Activated naive CD8-positive, alpha-beta T cell treated with anti-CD3 and anti-CD28 coated beads for 36 hours (primary cell): ENCODE measurements at regions not wholly inside any gene's neighbourhood (a gene's known extent, or its start where the extent isn't known, plus 50 kb on each side); places are given as distances from the start of the nearest gene placed in this dataset.

Source experiments
- DNase-seq: peaks from one replicate; pipeline ENCODE4 v3.0.0; 2021
- H3K27ac Mint-ChIP-seq: one replicate; pipeline ENCODE4 v1.8.0; 2022; ENCODE audit warnings: mild to moderate bottlenecking, moderate library complexity, mixed read lengths
- H3K27me3 Mint-ChIP-seq: one replicate; pipeline ENCODE4 v1.8.0; 2022; ENCODE audit warnings: mild to moderate bottlenecking, mixed read lengths
- H3K36me3 Mint-ChIP-seq: one replicate; pipeline ENCODE4 v1.8.0; 2021; ENCODE audit warnings: mild to moderate bottlenecking, mixed read lengths
- H3K4me1 Mint-ChIP-seq: one replicate; pipeline ENCODE4 v1.8.0; 2021; ENCODE audit warnings: mixed read lengths
- H3K4me3 Mint-ChIP-seq: one replicate; pipeline ENCODE4 v1.8.0; 2022; ENCODE audit warnings: mild to moderate bottlenecking, moderate library complexity, mixed read lengths
- H3K9me3 Mint-ChIP-seq: one replicate; pipeline ENCODE4 v1.8.0; 2022; ENCODE audit warnings: mixed read lengths

DNA sequence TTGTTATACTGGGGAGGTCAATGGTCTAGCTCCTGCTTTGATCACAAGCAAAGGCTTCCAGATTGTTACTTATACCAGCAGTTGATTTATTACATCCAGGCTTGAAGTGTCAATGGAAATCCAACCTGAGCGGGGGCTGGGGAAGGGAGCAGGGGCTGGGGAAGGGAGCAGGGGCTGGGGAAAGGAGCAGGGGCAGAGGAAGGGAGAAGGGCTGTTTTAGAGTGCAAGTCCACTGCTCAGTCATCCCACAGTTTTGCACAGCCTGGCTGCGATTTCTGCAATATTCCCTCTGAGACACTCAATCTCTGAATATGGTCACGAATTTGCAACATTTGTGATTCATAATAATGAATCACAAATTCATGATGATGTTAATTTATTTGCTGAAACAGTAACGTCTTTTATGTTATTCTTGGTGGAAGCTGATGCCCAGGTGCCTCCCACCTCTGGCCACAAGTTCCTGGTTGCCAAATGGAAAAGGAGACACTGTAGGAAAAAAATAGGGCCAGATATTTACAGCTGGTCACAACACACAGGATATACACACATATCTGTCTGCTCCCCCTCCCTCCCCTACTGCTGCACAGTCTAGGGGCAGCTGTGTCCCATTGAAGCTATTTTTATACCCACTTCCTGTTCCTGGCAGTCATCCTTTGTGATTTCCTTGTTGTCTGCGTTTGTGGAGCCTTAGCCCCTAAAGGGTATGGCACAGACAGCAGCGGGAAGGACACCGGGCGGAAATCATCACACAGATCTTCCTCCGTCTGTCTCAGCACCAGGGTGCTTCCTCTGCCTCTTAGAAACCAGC, 325.1 kb downstream of the GADD45G start:
- Mint-ChIP-seq H3K27me3 (no peaks in the 10 kb centered on the region), H3K4me3 (no peak overlapping the region), H3K27ac (no peak overlapping the region), H3K36me3 (no peaks in the 10 kb centered on the region), H3K4me1 (peaks cover 12% of the 10 kb centered on the region), H3K9me3 (no peaks in the 10 kb centered on the region)
- no peak for DNase-seq

DNA sequence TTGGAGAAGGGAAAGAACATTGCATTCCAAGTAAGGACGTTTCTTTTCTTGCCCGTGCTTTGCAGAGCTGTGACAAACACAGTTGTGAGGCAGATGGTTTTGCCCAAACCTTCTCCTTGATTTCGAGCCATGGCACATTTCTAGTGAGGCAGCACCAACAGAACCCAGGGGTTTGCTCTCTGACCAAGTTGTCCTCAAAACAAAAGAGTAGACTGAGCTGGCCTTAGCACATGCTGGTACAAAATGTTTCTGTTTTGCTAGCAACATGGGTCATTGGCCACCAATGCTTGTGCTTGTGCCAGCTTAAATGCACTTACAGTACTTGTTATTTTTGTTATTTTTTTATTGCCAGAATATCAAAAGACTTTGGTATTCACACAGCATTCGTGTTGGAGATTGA, 328.8 kb downstream of the GADD45G start:
- H3K36me3 Mint-ChIP-seq, result no peaks in the 10 kb centered on the region
- no peak for DNase-seq
- H3K4me3 Mint-ChIP-seq, result no peak overlapping the region
- no peaks in the 10 kb centered on the region for H3K9me3 Mint-ChIP-seq
- peaks cover 10% of the 10 kb centered on the region for H3K4me1 Mint-ChIP-seq
- H3K27me3 Mint-ChIP-seq, result peaks cover 6% of the 10 kb centered on the region
- H3K27ac Mint-ChIP-seq, result no peak overlapping the region

DNA sequence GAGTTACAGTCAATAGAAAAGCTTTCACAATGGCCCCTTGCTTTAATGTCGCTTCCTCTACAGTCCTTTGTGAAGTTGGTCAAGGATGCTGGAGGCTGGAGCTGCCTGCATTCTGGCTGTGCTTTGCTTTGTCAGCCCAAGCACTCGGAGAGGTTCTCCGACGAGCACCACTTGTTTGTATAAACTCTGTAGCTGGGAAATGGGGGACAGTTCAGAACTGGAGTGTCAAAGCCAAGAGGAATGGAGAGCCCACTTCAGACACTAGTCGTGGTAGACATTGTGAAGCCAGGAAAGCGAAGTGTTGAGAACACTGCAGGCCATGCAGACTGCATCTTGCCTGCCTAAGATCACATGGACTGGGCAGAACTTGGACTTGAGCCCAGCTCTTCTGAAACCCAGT, 330.3 kb downstream of the GADD45G start:
- no peak for DNase-seq
- Mint-ChIP-seq H3K27me3 (peaks cover 13% of the 10 kb centered on the region), H3K27ac (no peak overlapping the region), H3K9me3 (no peaks in the 10 kb centered on the region), H3K4me1 (peaks cover 7% of the 10 kb centered on the region), H3K36me3 (no peaks in the 10 kb centered on the region), H3K4me3 (no peak overlapping the region)

DNA sequence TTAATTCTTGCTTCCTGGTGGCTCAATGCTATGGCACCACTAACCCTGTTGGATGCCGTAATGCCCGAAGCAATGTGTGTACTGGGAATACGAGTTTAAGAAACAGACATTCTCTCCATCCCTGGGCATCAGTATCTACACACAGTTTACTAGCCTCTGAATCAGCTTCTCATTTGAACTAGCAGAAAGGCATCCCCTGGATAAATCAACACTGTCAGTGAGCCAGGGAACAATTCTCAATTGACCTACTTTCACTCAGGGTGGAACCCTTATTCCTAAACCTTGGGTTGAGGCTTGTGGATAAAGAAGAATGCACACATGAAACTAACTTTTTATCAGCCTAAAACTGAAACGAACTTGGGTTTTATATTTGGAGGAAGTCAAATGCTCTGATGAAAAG, 331.0 kb downstream of the GADD45G start:
- no peak for DNase-seq
- Mint-ChIP-seq H3K27ac (no peak overlapping the region), H3K4me3 (no peak overlapping the region), H3K27me3 (peaks cover 13% of the 10 kb centered on the region), H3K4me1 (peaks cover 4% of the 10 kb centered on the region), H3K9me3 (no peaks in the 10 kb centered on the region), H3K36me3 (no peaks in the 10 kb centered on the region)

DNA sequence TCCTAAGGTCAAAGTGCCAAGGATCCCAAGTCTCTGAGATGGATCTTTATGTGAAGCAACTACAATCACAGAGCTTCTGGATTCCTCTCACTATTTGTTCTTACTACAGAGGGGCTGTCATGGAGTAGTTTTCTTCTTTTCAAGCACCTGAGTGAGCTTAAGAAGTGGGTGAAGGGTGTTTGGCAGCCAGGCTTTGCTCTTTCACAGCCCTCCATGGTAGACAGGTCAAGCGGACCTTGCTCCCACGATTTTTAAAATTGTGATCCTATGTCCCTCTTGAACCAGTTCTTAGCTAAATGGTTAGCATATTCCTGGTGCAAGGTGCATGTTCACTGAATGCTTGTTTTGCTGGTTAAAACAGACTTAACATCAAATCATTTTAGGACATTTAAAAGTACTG, 332.2 kb downstream of the GADD45G start:
- H3K9me3 Mint-ChIP-seq, result no peaks in the 10 kb centered on the region
- no peak overlapping the region for H3K4me3 Mint-ChIP-seq
- peaks cover 18% of the 10 kb centered on the region for H3K27me3 Mint-ChIP-seq
- peaks cover 7% of the 10 kb centered on the region for H3K4me1 Mint-ChIP-seq
- no peaks in the 10 kb centered on the region for H3K36me3 Mint-ChIP-seq
- DNase-seq, result no peak
- no peak overlapping the region for H3K27ac Mint-ChIP-seq

DNA sequence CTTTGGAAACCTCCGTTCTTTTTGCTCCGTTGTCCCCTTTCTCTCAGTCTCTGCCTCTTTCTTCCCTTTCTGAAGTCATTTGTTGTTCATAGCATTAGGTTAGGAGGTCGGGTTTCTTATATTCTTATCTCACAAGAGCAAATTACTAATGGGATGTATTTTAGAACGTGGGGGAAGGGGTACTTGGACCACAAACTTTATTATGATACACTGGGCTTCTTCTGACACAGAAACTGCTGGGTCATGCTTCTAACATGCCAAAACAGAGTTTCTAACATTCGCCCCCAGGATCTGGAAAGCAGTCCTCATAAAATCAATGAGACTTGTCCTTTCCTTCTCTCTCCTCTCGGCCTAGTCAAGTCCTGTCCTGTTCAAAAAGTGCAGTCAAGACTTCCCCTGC, 334.4 kb downstream of the GADD45G start:
- Mint-ChIP-seq H3K36me3 (no peaks in the 10 kb centered on the region), H3K4me1 (peaks cover 7% of the 10 kb centered on the region), H3K9me3 (no peaks in the 10 kb centered on the region), H3K27ac (no peak overlapping the region), H3K4me3 (no peak overlapping the region), H3K27me3 (peaks cover 22% of the 10 kb centered on the region)
- no peak for DNase-seq

DNA sequence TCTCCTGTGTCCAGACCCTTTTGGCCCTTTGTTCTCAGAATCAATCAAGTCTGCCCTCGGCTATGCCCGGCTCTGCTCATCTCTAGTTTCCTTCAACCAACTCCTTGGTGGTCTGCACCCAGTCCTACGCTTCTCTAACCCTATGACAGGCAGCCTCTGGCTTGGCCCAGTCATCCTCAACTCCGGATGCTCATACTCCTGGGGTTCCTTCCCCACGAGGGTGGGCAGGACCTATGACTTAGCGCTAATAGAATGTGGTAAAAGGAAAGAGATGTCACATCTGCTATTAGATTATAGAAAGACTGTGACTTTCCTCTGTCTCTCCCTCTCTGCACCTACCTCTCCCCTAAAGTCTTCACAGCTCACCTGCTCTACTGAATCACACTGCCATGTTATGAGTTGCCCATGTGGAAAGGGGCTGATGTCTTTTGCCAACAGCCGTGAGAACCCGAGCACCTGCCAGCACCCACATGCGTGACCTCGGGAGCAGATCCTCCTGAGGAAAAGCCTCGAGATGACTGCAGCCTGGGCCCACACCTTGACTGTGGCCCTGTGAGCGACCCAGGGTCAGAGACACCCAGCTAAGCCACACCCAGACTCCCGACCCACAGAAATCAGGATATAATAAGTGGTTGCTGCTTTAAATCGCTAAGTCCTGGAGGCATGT, 334.9 kb downstream of the GADD45G start:
- Mint-ChIP-seq H3K4me3 (no peak overlapping the region), H3K27me3 (peaks cover 25% of the 10 kb centered on the region), H3K27ac (no peak overlapping the region), H3K36me3 (no peaks in the 10 kb centered on the region), H3K4me1 (peaks cover 7% of the 10 kb centered on the region), H3K9me3 (no peaks in the 10 kb centered on the region)
- no peak for DNase-seq

DNA sequence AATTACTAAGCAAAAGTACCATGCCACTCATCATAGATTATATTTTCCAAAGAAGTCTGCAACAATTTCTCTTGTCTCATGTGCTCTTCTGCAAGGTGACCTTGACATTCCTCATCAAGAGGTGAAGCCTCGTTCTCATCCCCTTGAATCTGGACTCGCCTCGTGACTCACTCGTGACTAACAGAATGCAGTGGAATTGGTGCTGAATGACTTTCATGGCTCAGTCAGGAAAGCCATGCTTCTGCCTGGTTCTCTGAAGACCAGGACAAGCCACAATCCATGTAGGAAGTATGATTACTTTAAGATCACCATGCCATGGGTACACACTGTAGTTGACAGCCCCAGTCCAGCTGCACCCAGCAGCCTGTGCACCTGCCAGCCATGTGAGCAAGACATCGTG, 335.8 kb downstream of the GADD45G start:
- no peak overlapping the region for H3K4me3 Mint-ChIP-seq
- no peaks in the 10 kb centered on the region for H3K9me3 Mint-ChIP-seq
- peaks cover 29% of the 10 kb centered on the region for H3K27me3 Mint-ChIP-seq
- no peaks in the 10 kb centered on the region for H3K36me3 Mint-ChIP-seq
- H3K4me1 Mint-ChIP-seq, result peaks cover 7% of the 10 kb centered on the region
- no peak overlapping the region for H3K27ac Mint-ChIP-seq
- DNase-seq, result no peak

DNA sequence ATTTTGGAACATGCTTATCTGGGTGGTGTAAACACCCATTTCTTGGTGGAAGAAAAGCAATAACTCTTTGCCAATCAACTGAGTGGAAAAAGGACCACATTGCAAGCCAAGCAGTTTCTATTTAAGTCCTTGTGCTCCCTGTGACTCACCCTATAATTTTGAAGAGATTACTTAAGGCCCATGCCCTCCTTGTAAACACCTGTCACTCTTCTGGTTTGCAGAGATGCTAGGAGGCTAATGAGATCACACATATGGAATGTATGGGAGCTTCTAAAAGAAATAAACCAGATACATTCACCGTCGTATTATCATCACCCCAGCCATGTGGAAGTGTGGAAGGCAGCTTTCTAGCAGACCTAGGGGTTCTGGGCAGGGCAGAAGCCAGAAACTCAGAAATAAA, 337.1 kb downstream of the GADD45G start:
- H3K36me3 Mint-ChIP-seq, result no peaks in the 10 kb centered on the region
- no peak for DNase-seq
- no peaks in the 10 kb centered on the region for H3K9me3 Mint-ChIP-seq
- no peak overlapping the region for H3K27ac Mint-ChIP-seq
- peaks cover 23% of the 10 kb centered on the region for H3K27me3 Mint-ChIP-seq
- H3K4me1 Mint-ChIP-seq, result peaks cover 2% of the 10 kb centered on the region
- no peak overlapping the region for H3K4me3 Mint-ChIP-seq

DNA sequence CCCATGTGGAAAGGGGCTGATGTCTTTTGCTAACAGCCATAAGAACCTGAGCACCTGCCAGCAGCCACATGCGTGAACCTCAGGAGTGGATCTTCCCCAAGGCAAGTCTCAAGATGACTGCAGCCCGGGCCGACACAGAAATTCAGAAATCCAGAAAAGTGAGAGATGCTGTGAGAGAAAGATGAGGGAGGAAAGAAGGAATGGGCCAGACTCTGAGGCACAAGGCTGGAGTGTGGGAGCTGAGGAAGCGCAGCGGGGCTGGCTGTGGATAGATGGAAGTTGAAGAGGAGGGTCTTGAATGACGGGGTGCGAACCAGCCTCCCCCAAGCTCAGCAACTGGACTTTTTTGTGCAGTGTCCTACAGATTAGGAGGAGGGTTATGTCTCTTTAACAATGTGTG, 337.8 kb downstream of the GADD45G start:
- Mint-ChIP-seq H3K4me1 (peaks cover 2% of the 10 kb centered on the region), H3K9me3 (no peaks in the 10 kb centered on the region), H3K4me3 (no peak overlapping the region), H3K36me3 (no peaks in the 10 kb centered on the region), H3K27me3 (peaks cover 23% of the 10 kb centered on the region), H3K27ac (no peak overlapping the region)
- DNase-seq, result no peak

DNA sequence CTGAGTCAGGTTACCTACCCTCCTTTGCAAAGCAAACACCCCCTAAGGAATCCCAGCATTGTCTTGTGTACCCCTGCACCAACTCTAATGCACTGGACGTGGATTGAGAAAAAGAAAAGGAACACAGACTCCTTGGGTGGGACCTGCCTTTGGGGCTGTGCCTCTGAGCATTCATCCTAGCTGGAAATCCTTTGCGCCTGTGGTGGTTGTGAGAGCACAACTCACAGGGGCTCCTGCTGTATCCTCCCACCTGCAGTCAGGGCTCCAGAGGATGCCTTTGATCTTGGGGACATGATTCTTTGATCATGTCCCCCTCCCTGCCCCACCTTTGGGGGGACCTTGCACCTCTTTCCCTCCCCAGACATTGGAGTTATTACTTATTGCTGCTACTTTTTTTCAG, 338.5 kb downstream of the GADD45G start:
- Mint-ChIP-seq H3K9me3 (no peaks in the 10 kb centered on the region), H3K36me3 (no peaks in the 10 kb centered on the region), H3K27me3 (peaks cover 23% of the 10 kb centered on the region)

DNA sequence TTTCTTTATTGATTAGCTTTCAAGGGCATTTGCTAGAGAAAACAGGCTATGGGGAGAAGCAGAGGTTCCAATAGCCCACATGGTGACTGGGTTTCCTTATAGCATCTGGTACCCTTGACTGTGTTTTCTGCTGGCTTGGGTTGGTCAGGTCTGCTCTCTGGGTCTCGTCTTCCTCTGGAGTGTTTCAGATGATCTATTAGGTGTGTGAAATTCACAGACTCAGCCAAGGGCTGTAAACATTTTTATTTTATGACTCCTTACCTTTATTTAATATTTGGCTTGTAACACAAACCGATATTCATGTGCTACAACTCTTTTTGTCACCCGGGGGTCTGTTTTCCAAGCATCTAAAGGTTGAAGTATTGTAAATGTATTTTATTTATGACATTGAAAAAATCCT, 338.9 kb downstream of the GADD45G start:
- Mint-ChIP-seq H3K9me3 (no peaks in the 10 kb centered on the region), H3K36me3 (no peaks in the 10 kb centered on the region), H3K27me3 (peaks cover 21% of the 10 kb centered on the region), H3K27ac (no peak overlapping the region), H3K4me3 (no peak overlapping the region), H3K4me1 (peaks cover 2% of the 10 kb centered on the region)
- no peak for DNase-seq

More for the DNA sequence above, 338.5 kb downstream of the GADD45G start:
- Mint-ChIP-seq H3K27ac (no peak overlapping the region), H3K4me1 (peaks cover 2% of the 10 kb centered on the region), H3K4me3 (no peak overlapping the region)
- DNase-seq, result no peak

DNA sequence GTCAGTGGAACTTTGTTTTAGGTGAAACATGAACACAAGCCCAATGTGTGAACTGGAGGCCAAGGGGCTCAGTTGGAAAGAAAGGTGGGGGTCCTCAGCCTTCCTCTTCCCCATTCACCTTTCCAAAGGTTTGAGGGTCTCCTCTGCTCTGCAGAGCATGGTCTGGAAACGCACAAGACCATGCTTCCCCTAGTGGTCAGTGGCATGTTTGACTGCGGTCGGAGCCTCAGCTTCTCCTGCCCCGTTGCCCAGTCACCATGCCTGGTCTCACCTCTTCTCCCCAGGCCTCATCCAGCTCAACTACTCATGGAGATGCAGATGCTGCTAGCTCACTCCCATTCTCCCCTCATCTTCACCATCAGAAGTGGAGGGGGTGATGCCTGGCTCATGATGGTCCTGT, 340.3 kb downstream of the GADD45G start:
- DNase-seq, result no peak
- Mint-ChIP-seq H3K9me3 (no peaks in the 10 kb centered on the region), H3K4me3 (no peak overlapping the region), H3K27ac (no peak overlapping the region), H3K36me3 (no peaks in the 10 kb centered on the region), H3K27me3 (peaks cover 16% of the 10 kb centered on the region), H3K4me1 (peaks cover 2% of the 10 kb centered on the region)

DNA sequence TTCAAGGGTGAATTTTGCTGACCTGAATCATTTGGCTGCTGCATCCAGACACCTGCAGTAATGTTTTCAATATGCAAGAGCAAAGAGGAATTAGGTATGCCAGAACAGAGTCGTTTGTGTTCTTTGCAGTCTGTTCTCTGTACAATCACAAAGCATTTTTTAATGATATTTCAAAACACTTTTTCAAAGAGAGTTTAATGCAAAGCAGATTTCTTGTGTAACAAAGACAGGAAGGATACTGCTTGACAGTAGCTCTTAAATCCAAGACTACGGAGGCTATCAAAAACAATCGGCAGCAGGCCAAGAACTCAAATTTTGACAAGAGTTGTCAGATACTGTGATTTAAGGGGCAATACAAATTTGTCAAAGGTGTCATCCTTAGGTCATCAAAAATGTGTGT, 341.9 kb downstream of the GADD45G start:
- H3K27me3 Mint-ChIP-seq, result peaks cover 10% of the 10 kb centered on the region
- DNase-seq, result no peak
- no peaks in the 10 kb centered on the region for H3K36me3 Mint-ChIP-seq
- H3K4me3 Mint-ChIP-seq, result no peak overlapping the region
- H3K4me1 Mint-ChIP-seq, result no peaks in the 10 kb centered on the region
- H3K27ac Mint-ChIP-seq, result no peak overlapping the region
- H3K9me3 Mint-ChIP-seq, result no peaks in the 10 kb centered on the region

DNA sequence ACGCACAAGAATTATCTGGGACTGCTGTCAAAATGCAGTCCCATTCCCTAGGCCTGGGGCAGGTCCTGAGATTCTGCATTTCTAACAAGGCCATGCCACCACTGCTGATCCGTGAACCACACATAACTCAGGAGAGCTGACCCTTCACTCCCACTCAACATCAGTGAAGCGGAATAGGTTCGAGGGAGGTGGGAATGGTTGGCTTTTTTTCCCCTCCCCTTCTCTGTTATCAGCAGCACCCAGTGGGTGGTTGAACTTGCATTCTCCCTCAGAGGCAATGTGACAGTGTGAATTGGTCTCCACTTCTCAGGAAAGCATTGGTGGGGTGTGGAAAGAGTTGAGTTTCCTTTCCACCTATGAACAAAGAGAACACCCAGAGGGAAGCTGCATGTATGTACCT, 344.3 kb downstream of the GADD45G start:
- no peaks in the 10 kb centered on the region for H3K36me3 Mint-ChIP-seq

DNA sequence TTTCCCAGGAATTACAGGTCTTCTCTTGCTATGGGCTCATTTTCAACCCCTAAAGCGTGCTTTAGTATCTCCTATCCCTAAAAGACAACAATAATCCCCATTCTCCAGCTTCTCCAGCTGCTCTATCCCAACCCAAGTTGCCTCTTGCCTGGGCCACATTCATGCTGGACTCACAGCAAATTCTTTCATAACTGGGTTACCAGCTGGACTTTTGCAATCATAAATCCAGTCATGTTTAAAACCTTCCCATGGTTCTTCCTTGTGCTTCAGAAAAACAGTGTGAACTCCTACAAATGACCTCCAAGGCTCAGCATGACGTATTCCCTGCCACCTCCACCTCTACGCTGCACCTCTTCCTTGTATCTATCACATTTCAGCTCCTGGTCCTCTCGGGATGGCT, 346.9 kb downstream of the GADD45G start:
- no peak overlapping the region for H3K27ac Mint-ChIP-seq
- H3K27me3 Mint-ChIP-seq, result no peaks in the 10 kb centered on the region
- no peaks in the 10 kb centered on the region for H3K36me3 Mint-ChIP-seq
- DNase-seq, result no peak
- H3K4me3 Mint-ChIP-seq, result no peak overlapping the region
- H3K9me3 Mint-ChIP-seq, result no peaks in the 10 kb centered on the region
- H3K4me1 Mint-ChIP-seq, result no peaks in the 10 kb centered on the region

More for the DNA sequence above, 344.3 kb downstream of the GADD45G start:
- DNase-seq, result no peak
- no peaks in the 10 kb centered on the region for H3K9me3 Mint-ChIP-seq
- H3K4me3 Mint-ChIP-seq, result no peak overlapping the region
- H3K27ac Mint-ChIP-seq, result no peak overlapping the region
- H3K4me1 Mint-ChIP-seq, result no peaks in the 10 kb centered on the region
- peaks cover 6% of the 10 kb centered on the region for H3K27me3 Mint-ChIP-seq
